ENCODE measurements at regions not wholly inside any gene's neighbourhood (a gene's known extent, or its start where the extent isn't known, plus 50 kb on each side); places are given as distances from the start of the nearest gene placed in this dataset.
A peak's percentile ranks its signal among the peaks of the same experiment; 100 is the strongest.

DNA sequence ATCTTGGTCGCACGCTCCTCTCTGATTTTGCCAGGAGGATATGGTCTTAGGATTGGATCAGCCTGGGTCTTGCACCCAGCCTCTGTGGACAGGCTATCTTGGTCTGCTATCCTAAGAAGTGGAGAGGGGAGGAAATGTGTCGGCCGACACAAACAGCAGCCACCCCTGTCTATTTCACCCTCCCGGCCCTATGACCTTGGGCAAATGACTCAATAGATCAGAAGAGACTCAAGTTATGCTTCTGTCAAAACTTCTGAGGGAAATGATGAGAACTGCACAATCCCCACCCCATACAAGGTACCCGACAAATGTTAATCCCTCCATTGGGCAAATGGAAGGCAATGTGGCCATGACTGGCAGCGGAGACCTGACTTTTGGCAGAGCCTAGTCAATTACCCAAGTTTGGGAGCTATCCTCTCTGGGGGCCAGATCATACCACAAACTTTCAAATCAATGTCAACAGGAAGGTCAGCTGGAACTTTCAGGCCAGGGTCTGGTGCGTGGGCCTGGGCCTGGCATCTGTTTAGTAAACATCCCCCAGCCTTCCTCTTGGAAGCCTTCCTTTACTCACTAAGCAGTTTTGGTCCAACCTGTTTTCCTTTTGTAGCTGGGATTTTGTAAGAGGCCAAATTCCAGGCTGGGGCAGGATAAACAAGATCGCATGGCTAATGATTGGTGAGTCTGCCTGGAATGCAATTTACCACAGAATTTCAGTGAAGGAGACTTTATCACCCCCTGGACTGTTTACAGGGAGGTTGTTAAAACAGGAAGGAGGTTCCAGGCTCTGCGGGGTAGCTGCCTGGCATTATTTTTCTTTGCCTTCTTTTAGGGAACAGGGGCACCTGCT, 64.2 kb upstream of the CPEB4 start (continued):
- TF ChIP-seq MXD3 (CRISPR knock-in tag; IDR thresholded peaks at IDR 0.05) (peak; percentile 35; the same call in 1 of the 2 replicates), PPARG (CRISPR knock-in tag; conservative IDR thresholded peaks at IDR 0.05) (peak; percentile 73; the same call in 1 of the 2 replicates), RERE (CRISPR knock-in tag; IDR thresholded peaks at IDR 0.05; ENCODE audit: low read depth) (peak; percentile 73), RORA (CRISPR knock-in tag; IDR thresholded peaks at IDR 0.05) (peak; percentile 97; the same call in 1 of the 2 replicates), ZNF501 (CRISPR knock-in tag; IDR thresholded peaks at IDR 0.05) (peak; percentile 51), ZNF691 (CRISPR knock-in tag; IDR thresholded peaks at IDR 0.05; ENCODE audit: borderline replicate concordance, low read depth) (no peak; the same call in 1 of the 2 replicates), JARID2 (CRISPR knock-in tag; IDR thresholded peaks at IDR 0.05; ENCODE audit: insufficient replicate concordance) (peak; percentile 26), KAT8 (CRISPR knock-in tag; IDR thresholded peaks at IDR 0.05) (peak; percentile 92), STAT6 (CRISPR knock-in tag; IDR thresholded peaks at IDR 0.05; ENCODE audit: borderline replicate concordance) (peak; percentile 96; the same call in 1 of the 2 replicates), ZMAT3 (CRISPR knock-in tag; conservative IDR thresholded peaks at IDR 0.05) (peak; percentile 88), ZNF713 (CRISPR knock-in tag; IDR thresholded peaks at IDR 0.05) (0 out of 2 replicates have a peak, but pooled peaks have one; percentile 65), ZNF18 (CRISPR knock-in tag; IDR thresholded peaks at IDR 0.05; ENCODE audit: insufficient replicate concordance) (peak; percentile 32), FOXK2 (IDR thresholded peaks at IDR 0.05) (peak; percentile 97)

Data from HepG2 (cell line).